ENCODE measurements at regions not wholly inside any gene's neighbourhood (a gene's known extent, or its start where the extent isn't known, plus 50 kb on each side); places are given as distances from the start of the nearest gene placed in this dataset.

GRCh38 chr1:83718338-83718737 is 280.6 kb downstream of the TTLL7 start:
- no peak for DNase-seq

- DNase-seq = no peak
Observed at GRCh38 chr1:83717785-83718184, 281.1 kb downstream of the TTLL7 start.

- DNase-seq = no peak
Observed at GRCh38 chr1:83716641-83717040, 282.3 kb downstream of the TTLL7 start.

GRCh38 chr1:83715550-83715949 is 283.4 kb downstream of the TTLL7 start:
- DNase-seq = no peak

- DNase-seq = no peak
Observed at GRCh38 chr1:83709662-83710061, 289.3 kb downstream of the TTLL7 start.

- no peak for DNase-seq
Observed at GRCh38 chr1:83706354-83706938, 292.5 kb downstream of the TTLL7 start.

- DNase-seq = no peak
Observed at GRCh38 chr1:83705091-83705490, 293.8 kb downstream of the TTLL7 start.

- DNase-seq = no peak
Observed at GRCh38 chr1:83704350-83704749, 294.6 kb downstream of the TTLL7 start.

GRCh38 chr1:83702356-83702755 is 296.6 kb downstream of the TTLL7 start:
- DNase-seq = no peak

GRCh38 chr1:83701355-83701754 is 297.6 kb downstream of the TTLL7 start:
- DNase-seq = no peak

- DNase-seq = no peak
Observed at GRCh38 chr1:83698644-83699043, 300.3 kb downstream of the TTLL7 start.

GRCh38 chr1:83697961-83698360 is 301.0 kb downstream of the TTLL7 start:
- DNase-seq = no peak

GRCh38 chr1:83697220-83697619 is 301.7 kb downstream of the TTLL7 start:
- no peak for DNase-seq

- DNase-seq = no peak
Observed at GRCh38 chr1:83694449-83694848, 304.5 kb downstream of the TTLL7 start.

- no peak for DNase-seq
Observed at GRCh38 chr1:83693427-83694126, 305.4 kb downstream of the TTLL7 start.

- no peak for DNase-seq
Observed at GRCh38 chr1:83692524-83693381, 306.2 kb downstream of the TTLL7 start.

GRCh38 chr1:83691953-83692500 is 306.9 kb downstream of the TTLL7 start:
- no peak for DNase-seq

- no peak for DNase-seq
Observed at GRCh38 chr1:83689921-83690868, 308.7 kb downstream of the TTLL7 start.

GRCh38 chr1:83682132-83682531 is 316.8 kb downstream of the TTLL7 start:
- no peak for DNase-seq

GRCh38 chr1:83676106-83676505 is 322.8 kb downstream of the TTLL7 start:
- DNase-seq = no peak

GRCh38 chr1:83673312-83673711 is 325.6 kb downstream of the TTLL7 start:
- no peak for DNase-seq

- DNase-seq = no peak
Observed at GRCh38 chr1:83671586-83671985, 327.3 kb downstream of the TTLL7 start.
